Transverse colon (tissue), 4 donors: ENCODE measurements at regions not wholly inside any gene's neighbourhood (a gene's known extent, or its start where the extent isn't known, plus 50 kb on each side); places are given as distances from the start of the nearest gene placed in this dataset.

Experiments used
- CTCF ChIP-seq, 5 experiments: fragments of 200-600 bp in 3 of 5; fragments of 450-650 bp in 2 of 5; sonication (generic) in 3 of 5; IDR thresholded peaks; 1 replicate in 2 of 5; 2 replicates in 3 of 5; pipeline ENCODE4 v1.5.1; 2016 to 2017; ENCODE audit warnings: antibody characterized with exemption in 5 of 5, inconsistent platforms in 3 of 5, mild to moderate bottlenecking in 2 of 5, moderate library complexity in 1 of 5
- EP300 ChIP-seq: sonication (generic); formaldehyde crosslinking; IDR thresholded peaks from one replicate; pipeline ENCODE4 v1.6.1; 2017; ENCODE audit warnings: antibody characterized with exemption, low read depth
- POLR2A ChIP-seq: fragments of 450-650 bp; IDR thresholded peaks from one replicate; pipeline ENCODE4 v1.6.1; 2016; ENCODE audit warnings: antibody characterized with exemption, mild to moderate bottlenecking, moderate library complexity
- POLR2AphosphoS5 ChIP-seq, 3 donors: sonication (generic); formaldehyde crosslinking; IDR thresholded peaks; one replicate each; pipeline ENCODE4 v1.6.1; 2016; ENCODE audit warnings: antibody characterized with exemption in 3 of 3

- no peak for TF ChIP-seq CTCF (IDR thresholded peaks at IDR 0.05)
- no peak for TF ChIP-seq EP300
- TF ChIP-seq POLR2AphosphoS5 (IDR thresholded peaks at IDR 0.05) = no peak
- TF ChIP-seq POLR2A = no peak
These were observed 586.4 kb downstream of the TAF11L14 start for GRCh38 chr5:18220631-18221030.
